H9 (cell line): ENCODE measurements at regions not wholly inside any gene's neighbourhood (a gene's known extent, or its start where the extent isn't known, plus 50 kb on each side); places are given as distances from the start of the nearest gene placed in this dataset.
A peak's percentile ranks its signal among the peaks of the same experiment; 100 is the strongest.

Experiments
- DNase-seq: peaks from one replicate; pipeline ENCODE4 v3.0.0-alpha.2; 2017
- H2AFZ ChIP-seq: one replicate; pipeline ENCODE4 v1.6.1; 2013; ENCODE audit warnings: mild to moderate bottlenecking, low read length, control low read depth, moderate library complexity
- H2AK5ac ChIP-seq: 2 replicates; pipeline ENCODE4 v1.6.1; 2013; ENCODE audit warnings: low read length, control low read depth, mixed read lengths; ENCODE audit not compliant: insufficient read length
- H2BK120ac ChIP-seq: one replicate; pipeline ENCODE4 v1.6.1; 2013; ENCODE audit warnings: low read depth, mild to moderate bottlenecking, low read length, control low read depth, inconsistent platforms; ENCODE audit not compliant: poor library complexity, severe bottlenecking
- H2BK12ac ChIP-seq: 2 replicates; pipeline ENCODE4 v1.6.1; 2013; ENCODE audit warnings: low read length, control low read depth, mixed read lengths, low read depth; ENCODE audit not compliant: insufficient read length
- H2BK15ac ChIP-seq: 2 replicates; pipeline ENCODE4 v1.6.1; 2013; ENCODE audit warnings: low read depth, low read length, control low read depth
- H2BK20ac ChIP-seq: one replicate; pipeline ENCODE4 v1.6.1; 2013; ENCODE audit warnings: low read depth, mild to moderate bottlenecking, low read length, control low read depth, inconsistent platforms; ENCODE audit not compliant: poor library complexity, severe bottlenecking
- H2BK5ac ChIP-seq: 2 replicates; pipeline ENCODE4 v1.6.1; 2013; ENCODE audit warnings: low read length, control low read depth, mixed read lengths; ENCODE audit not compliant: insufficient read length
- H3K14ac ChIP-seq: 2 replicates; pipeline ENCODE4 v1.6.1; 2013; ENCODE audit warnings: low read length, control low read depth; ENCODE audit not compliant: insufficient read depth
- H3K18ac ChIP-seq: 2 replicates; pipeline ENCODE4 v1.6.1; 2013; ENCODE audit warnings: low read depth, mild to moderate bottlenecking, mixed read lengths, low read length, control low read depth; ENCODE audit not compliant: insufficient read length
- H3K23ac ChIP-seq: 2 replicates; pipeline ENCODE4 v1.6.1; 2013; ENCODE audit warnings: low read length, control low read depth, mixed read lengths, low read depth; ENCODE audit not compliant: insufficient read length
- H3K23me2 ChIP-seq: 2 replicates; pipeline ENCODE4 v1.6.1; 2013; ENCODE audit warnings: low read depth, mild to moderate bottlenecking, mixed read lengths, low read length, control low read depth; ENCODE audit not compliant: insufficient read length, poor library complexity, severe bottlenecking
- H3K27ac ChIP-seq: 2 replicates; pipeline ENCODE4 v1.5.1; 2013; ENCODE audit warnings: low read length, control low read depth, mixed read lengths, low read depth; ENCODE audit not compliant: insufficient read length
- H3K27me3 ChIP-seq: 2 replicates; pipeline ENCODE4 v1.6.1; 2013; ENCODE audit warnings: low read length, control low read depth, inconsistent platforms; ENCODE audit not compliant: insufficient read depth
- H3K4ac ChIP-seq: 2 replicates; pipeline ENCODE4 v1.6.1; 2013; ENCODE audit warnings: low read depth, mild to moderate bottlenecking, control low read depth, inconsistent platforms, low read length, moderate library complexity
- H3K4me1 ChIP-seq: 2 replicates; pipeline ENCODE4 v1.6.1; 2013; ENCODE audit warnings: low read length, control low read depth, inconsistent platforms; ENCODE audit not compliant: insufficient read depth
- H3K4me2 ChIP-seq: 2 replicates; pipeline ENCODE4 v1.6.1; 2013; ENCODE audit warnings: low read length, control low read depth, mixed read lengths; ENCODE audit not compliant: insufficient read length, insufficient read depth
- H3K56ac ChIP-seq: 2 replicates; pipeline ENCODE4 v1.6.1; 2013; ENCODE audit warnings: low read depth, mild to moderate bottlenecking, mixed read lengths, low read length, control low read depth; ENCODE audit not compliant: insufficient read length
- H3K79me1 ChIP-seq: 2 replicates; pipeline ENCODE4 v1.6.1; 2013; ENCODE audit warnings: low read depth, mild to moderate bottlenecking, moderate library complexity, low read length, control low read depth, inconsistent platforms; ENCODE audit not compliant: insufficient read depth, poor library complexity, severe bottlenecking
- H3K79me2 ChIP-seq: 2 replicates; pipeline ENCODE4 v1.6.1; 2013; ENCODE audit warnings: low read length, control low read depth, inconsistent platforms; ENCODE audit not compliant: insufficient read depth
- H3K9ac ChIP-seq: 2 replicates; pipeline ENCODE4 v1.6.1; 2013; ENCODE audit warnings: low read length, control low read depth, mixed read lengths; ENCODE audit not compliant: insufficient read length; ENCODE audit errors: extremely low read depth
- H3K9me3 ChIP-seq: one replicate; pipeline ENCODE4 v1.6.1; 2013; ENCODE audit warnings: low read depth, low read length, inconsistent platforms; ENCODE audit not compliant: control insufficient read depth
- H3T11ph ChIP-seq: one replicate; pipeline ENCODE4 v1.6.1; 2013; ENCODE audit warnings: mild to moderate bottlenecking, low read length, control low read depth, inconsistent platforms
- H4K20me1 ChIP-seq: one replicate; pipeline ENCODE4 v1.6.1; 2013; ENCODE audit not compliant: control insufficient read depth, insufficient read length, insufficient read depth
- H4K5ac ChIP-seq: 2 replicates; pipeline ENCODE4 v1.6.1; 2013; ENCODE audit warnings: low read depth, mild to moderate bottlenecking, mixed read lengths, low read length, control low read depth; ENCODE audit not compliant: insufficient read length
- H4K8ac ChIP-seq: replicated peaks from 2 replicates; pipeline ENCODE4 v1.6.1; 2013; ENCODE audit warnings: low read length, control low read depth, mixed read lengths, low read depth; ENCODE audit not compliant: insufficient read length
- H4K91ac ChIP-seq: 2 replicates; pipeline ENCODE4 v1.6.1; 2013; ENCODE audit warnings: low read depth, mild to moderate bottlenecking, moderate library complexity, mixed read lengths, low read length, control low read depth; ENCODE audit not compliant: insufficient read length
- H3K27ac Mint-ChIP-seq, 3 experiments: 2 replicates in 2 of 3; 3 replicates in 1 of 3; pipeline ENCODE4 v1.8.0; 2020 to 2021; ENCODE audit warnings: mixed read lengths in 3 of 3, mild to moderate bottlenecking in 1 of 3, moderate library complexity in 1 of 3
- H3K27me3 Mint-ChIP-seq: 2 replicates; pipeline ENCODE4 v1.8.0; 2021; ENCODE audit warnings: low read depth, mild to moderate bottlenecking, moderate library complexity, mixed read lengths
- H3K36me3 Mint-ChIP-seq, 3 experiments: 2 replicates in 2 of 3; 3 replicates in 1 of 3; pipeline ENCODE4 v1.8.0; 2020 to 2021; ENCODE audit warnings: low read depth in 3 of 3, mixed read lengths in 3 of 3; ENCODE audit not compliant: insufficient read depth in 1 of 3
- H3K4me1 Mint-ChIP-seq, 2 experiments: 2 replicates each; pipeline ENCODE4 v1.8.0; 2020; ENCODE audit warnings: mixed read lengths in 2 of 2
- H3K4me3 Mint-ChIP-seq, 2 experiments: 2 replicates in 1 of 2; 3 replicates in 1 of 2; pipeline ENCODE4 v1.8.0; 2020 to 2021; ENCODE audit warnings: mild to moderate bottlenecking in 2 of 2, mixed read lengths in 2 of 2, moderate library complexity in 1 of 2
- H3K9me3 Mint-ChIP-seq, 2 experiments: 2 replicates in 1 of 2; 3 replicates in 1 of 2; pipeline ENCODE4 v1.8.0; 2020; ENCODE audit warnings: mild to moderate bottlenecking in 2 of 2, mixed read lengths in 2 of 2, moderate library complexity in 1 of 2
- WGBS: extraction: QIAGEN DNeasy Blood & Tissue Kit; methylation state at CpG from one replicate; pipeline ENCODE4 v1.1.7; 2013; ENCODE audit warnings: missing lambda C conversion rate, low lambda C conversion rate, mixed read lengths; ENCODE audit not compliant: insufficient read length; ENCODE audit errors: extremely low coverage; 5-methylcytosine and 5-hydroxymethylcytosine counted together
- TF ChIP-seq, protein P1 (sequence below): fragments of 200-600 bp; sonication (generic); conservative IDR thresholded peaks from 3 replicates; pipeline ENCODE4 v1.8.0; 2021; ENCODE audit warnings: antibody characterized with exemption, mild to moderate bottlenecking

DNA sequence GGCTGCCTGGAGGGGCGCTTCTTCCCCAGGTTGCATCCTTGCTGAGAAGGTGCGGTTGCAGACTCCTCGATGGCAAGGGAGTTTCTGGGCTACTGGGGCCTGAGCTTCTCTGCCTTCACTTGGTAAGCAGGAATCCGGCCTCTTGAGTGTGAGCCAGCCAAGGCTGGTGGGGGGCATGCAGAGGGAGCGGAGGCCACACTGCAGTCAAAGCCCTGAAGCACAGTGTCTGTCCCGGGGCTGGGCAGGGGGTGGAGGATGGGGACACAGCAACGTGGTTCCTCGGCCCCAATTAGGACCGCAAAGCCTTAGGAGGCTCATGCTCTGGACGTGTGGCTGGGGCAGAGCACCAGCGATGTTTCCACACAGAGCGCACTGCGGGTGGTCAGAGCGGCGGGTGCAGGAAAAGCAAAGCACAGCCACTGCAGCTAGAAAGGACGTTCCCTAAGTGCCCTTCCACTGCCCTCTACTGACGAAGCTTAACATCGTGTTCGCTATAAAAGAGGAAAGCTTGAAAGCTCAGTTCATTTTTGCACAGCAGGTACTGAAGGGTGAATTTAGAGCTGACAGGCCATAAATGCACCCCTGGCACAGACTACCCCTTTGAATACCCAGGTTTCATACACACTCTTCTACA is 60.7 kb upstream of the COG2 start:
- DNase-seq = peak; percentile 58
- no CpG with 5 or more reads among the region's 19 CpGs for WGBS
- Histone ChIP-seq H2BK20ac (no peak overlapping the region), H3K23ac (no peak overlapping the region), H3T11ph (no peak overlapping the region), H3K27ac (no peak overlapping the region), H3K4ac (no peak overlapping the region), H2BK120ac (no peak overlapping the region), H3K4me2 (no peak overlapping the region), H4K20me1 (no peaks in the 10 kb centered on the region), H3K23me2 (no peaks in the 10 kb centered on the region), H4K91ac (no peak overlapping the region), H2AK5ac (no peak overlapping the region), H3K14ac (no peak overlapping the region), H3K79me1 (no peaks in the 10 kb centered on the region), H4K8ac (no peak overlapping the region), H3K4me1 (no peaks in the 10 kb centered on the region; the same call in 1 of the 2 replicates), H3K56ac (no peak overlapping the region), H2AFZ (no peak overlapping the region), H3K9ac (no peak overlapping the region), H3K18ac (no peak overlapping the region), H4K5ac (no peak overlapping the region), H3K9me3 (no peaks in the 10 kb centered on the region), H2BK12ac (no peak overlapping the region), H2BK15ac (no peak overlapping the region), H3K79me2 (no peaks in the 10 kb centered on the region), H3K27me3 (no peaks in the 10 kb centered on the region), H2BK5ac (no peak overlapping the region)
- TF ChIP-seq, protein P1, sequence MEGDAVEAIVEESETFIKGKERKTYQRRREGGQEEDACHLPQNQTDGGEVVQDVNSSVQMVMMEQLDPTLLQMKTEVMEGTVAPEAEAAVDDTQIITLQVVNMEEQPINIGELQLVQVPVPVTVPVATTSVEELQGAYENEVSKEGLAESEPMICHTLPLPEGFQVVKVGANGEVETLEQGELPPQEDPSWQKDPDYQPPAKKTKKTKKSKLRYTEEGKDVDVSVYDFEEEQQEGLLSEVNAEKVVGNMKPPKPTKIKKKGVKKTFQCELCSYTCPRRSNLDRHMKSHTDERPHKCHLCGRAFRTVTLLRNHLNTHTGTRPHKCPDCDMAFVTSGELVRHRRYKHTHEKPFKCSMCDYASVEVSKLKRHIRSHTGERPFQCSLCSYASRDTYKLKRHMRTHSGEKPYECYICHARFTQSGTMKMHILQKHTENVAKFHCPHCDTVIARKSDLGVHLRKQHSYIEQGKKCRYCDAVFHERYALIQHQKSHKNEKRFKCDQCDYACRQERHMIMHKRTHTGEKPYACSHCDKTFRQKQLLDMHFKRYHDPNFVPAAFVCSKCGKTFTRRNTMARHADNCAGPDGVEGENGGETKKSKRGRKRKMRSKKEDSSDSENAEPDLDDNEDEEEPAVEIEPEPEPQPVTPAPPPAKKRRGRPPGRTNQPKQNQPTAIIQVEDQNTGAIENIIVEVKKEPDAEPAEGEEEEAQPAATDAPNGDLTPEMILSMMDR = peak; percentile 52
- Mint-ChIP-seq H3K27ac (no peak overlapping the region), H3K4me3 (no peak overlapping the region), H3K4me1 (peaks cover 8 to 13% of the 10 kb centered on the region in 2 experiments), H3K9me3 (peaks cover 14 to 15% of the 10 kb centered on the region in 2 experiments), H3K36me3 (peaks cover 6 to 11% (median 9%) of the 10 kb centered on the region in 3 experiments; a peak in 6 of 7 replicates), H3K27me3 (no peaks in the 10 kb centered on the region; the same call in none of the 2 replicates)
